ENCODE measurements at regions not wholly inside any gene's neighbourhood (a gene's known extent, or its start where the extent isn't known, plus 50 kb on each side); places are given as distances from the start of the nearest gene placed in this dataset.
"Not testable (repeated sequence)": the region's sequence is repeated elsewhere in the genome, so short reads cannot be mapped to it uniquely, and the experiment has no call there.

GRCh38 chr16:86834451-86835035 lies 256.2 kb downstream of the FOXL1 start:
- DNase-seq (ENCODE audit: low spot score), result no peak

- DNase-seq (ENCODE audit: low spot score), result no peak
These were observed 257.6 kb downstream of the FOXL1 start for GRCh38 chr16:86835982-86836381.

- no peak for DNase-seq (ENCODE audit: low spot score)
These were observed 258.3 kb downstream of the FOXL1 start for GRCh38 chr16:86836503-86837129.

GRCh38 chr16:86843812-86844211 lies 265.5 kb downstream of the FOXL1 start:
- no peak for DNase-seq (ENCODE audit: low spot score)

GRCh38 chr16:86844695-86845094 lies 266.3 kb downstream of the FOXL1 start:
- no peak for DNase-seq (ENCODE audit: low spot score)

- no peak for DNase-seq (ENCODE audit: low spot score)
These were observed 267.8 kb downstream of the FOXL1 start for GRCh38 chr16:86846136-86846535.

GRCh38 chr16:86848821-86849220 lies 270.5 kb downstream of the FOXL1 start:
- no peak for DNase-seq (ENCODE audit: low spot score)

- no peak for DNase-seq (ENCODE audit: low spot score)
These were observed 272.3 kb downstream of the FOXL1 start for GRCh38 chr16:86850670-86851069.

GRCh38 chr16:86852135-86852534 lies 273.8 kb downstream of the FOXL1 start:
- DNase-seq (ENCODE audit: low spot score), result no peak

GRCh38 chr16:86854058-86854621 lies 275.8 kb downstream of the FOXL1 start:
- DNase-seq (ENCODE audit: low spot score), result no peak

- no peak for DNase-seq (ENCODE audit: low spot score)
These were observed 276.4 kb downstream of the FOXL1 start for GRCh38 chr16:86854626-86855294.

- no peak for DNase-seq (ENCODE audit: low spot score)
These were observed 278.7 kb downstream of the FOXL1 start for GRCh38 chr16:86856946-86857586.

- no peak for DNase-seq (ENCODE audit: low spot score)
These were observed 279.5 kb downstream of the FOXL1 start for GRCh38 chr16:86857807-86858206.

GRCh38 chr16:86858501-86858900 lies 280.2 kb downstream of the FOXL1 start:
- no peak for DNase-seq (ENCODE audit: low spot score)

- not testable (repeated sequence) for DNase-seq (ENCODE audit: low spot score)
These were observed 283.0 kb downstream of the FOXL1 start for GRCh38 chr16:86861270-86861858.

- no peak for DNase-seq (ENCODE audit: low spot score)
These were observed 284.4 kb downstream of the FOXL1 start for GRCh38 chr16:86862595-86863280.

- DNase-seq (ENCODE audit: low spot score), result no peak
These were observed 285.3 kb downstream of the FOXL1 start for GRCh38 chr16:86863609-86864008.

- no peak for DNase-seq (ENCODE audit: low spot score)
These were observed 286.2 kb downstream of the FOXL1 start for GRCh38 chr16:86864586-86864985.

GRCh38 chr16:86865851-86866662 lies 287.7 kb downstream of the FOXL1 start:
- DNase-seq (ENCODE audit: low spot score), result no peak

GRCh38 chr16:86866986-86867722 lies 288.8 kb downstream of the FOXL1 start:
- DNase-seq (ENCODE audit: low spot score), result no peak
